VCaP (cell line): ENCODE measurements at regions not wholly inside any gene's neighbourhood (a gene's known extent, or its start where the extent isn't known, plus 50 kb on each side); places are given as distances from the start of the nearest gene placed in this dataset.

ENCODE experiments used
- H3K27ac ChIP-seq: fragments of 450-650 bp; 2 replicates; pipeline ENCODE4 v1.5.1; 2017
- TF ChIP-seq, protein P1 (sequence below): fragments of 450-650 bp; conservative IDR thresholded peaks from 2 replicates; pipeline ENCODE4 v1.5.1; 2017; ENCODE audit warnings: mild to moderate bottlenecking, moderate library complexity

DNA sequence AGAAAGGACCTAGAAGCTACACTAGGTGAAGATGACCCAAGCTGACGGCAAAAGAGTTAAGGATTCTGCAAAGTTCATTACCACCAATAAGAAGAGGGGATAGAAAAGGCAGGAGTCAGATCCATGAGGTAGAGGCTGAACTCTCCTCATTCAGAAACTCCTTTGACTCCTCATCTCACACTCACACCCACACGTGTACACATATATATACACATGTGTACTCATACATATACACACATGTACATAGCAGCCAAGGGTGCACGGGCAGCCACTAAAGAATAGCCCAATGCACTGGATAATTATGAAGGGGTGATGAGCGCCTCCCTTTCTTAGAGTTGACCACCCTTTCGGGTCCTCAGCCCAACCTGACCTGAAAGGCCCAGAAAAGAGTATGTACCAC, 476.8 kb downstream of the NTRK3 start:
- no peak overlapping the region for H3K27ac ChIP-seq
- TF ChIP-seq, protein P1, sequence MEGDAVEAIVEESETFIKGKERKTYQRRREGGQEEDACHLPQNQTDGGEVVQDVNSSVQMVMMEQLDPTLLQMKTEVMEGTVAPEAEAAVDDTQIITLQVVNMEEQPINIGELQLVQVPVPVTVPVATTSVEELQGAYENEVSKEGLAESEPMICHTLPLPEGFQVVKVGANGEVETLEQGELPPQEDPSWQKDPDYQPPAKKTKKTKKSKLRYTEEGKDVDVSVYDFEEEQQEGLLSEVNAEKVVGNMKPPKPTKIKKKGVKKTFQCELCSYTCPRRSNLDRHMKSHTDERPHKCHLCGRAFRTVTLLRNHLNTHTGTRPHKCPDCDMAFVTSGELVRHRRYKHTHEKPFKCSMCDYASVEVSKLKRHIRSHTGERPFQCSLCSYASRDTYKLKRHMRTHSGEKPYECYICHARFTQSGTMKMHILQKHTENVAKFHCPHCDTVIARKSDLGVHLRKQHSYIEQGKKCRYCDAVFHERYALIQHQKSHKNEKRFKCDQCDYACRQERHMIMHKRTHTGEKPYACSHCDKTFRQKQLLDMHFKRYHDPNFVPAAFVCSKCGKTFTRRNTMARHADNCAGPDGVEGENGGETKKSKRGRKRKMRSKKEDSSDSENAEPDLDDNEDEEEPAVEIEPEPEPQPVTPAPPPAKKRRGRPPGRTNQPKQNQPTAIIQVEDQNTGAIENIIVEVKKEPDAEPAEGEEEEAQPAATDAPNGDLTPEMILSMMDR = no peak

DNA sequence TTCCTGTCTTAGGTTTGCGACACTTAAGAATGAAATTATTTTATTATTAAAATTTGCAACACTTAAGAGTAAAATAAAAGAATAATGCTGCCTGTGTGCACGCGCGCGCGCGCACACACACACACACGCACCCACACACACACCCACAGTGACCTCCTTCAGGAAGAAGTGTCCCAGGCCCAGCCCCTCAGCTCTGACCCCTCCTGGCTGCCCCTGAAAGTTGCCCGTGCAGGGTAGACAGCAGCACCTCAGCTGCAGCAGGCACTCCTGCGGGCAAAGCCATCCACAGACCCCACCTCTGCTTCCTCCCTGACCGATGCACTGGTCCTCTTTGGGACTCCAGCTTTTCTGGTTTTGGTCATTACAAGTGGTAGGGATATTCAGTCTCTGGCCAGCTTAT, 478.2 kb downstream of the NTRK3 start:
- TF ChIP-seq, protein P1 = no peak
- no peak overlapping the region for H3K27ac ChIP-seq

DNA sequence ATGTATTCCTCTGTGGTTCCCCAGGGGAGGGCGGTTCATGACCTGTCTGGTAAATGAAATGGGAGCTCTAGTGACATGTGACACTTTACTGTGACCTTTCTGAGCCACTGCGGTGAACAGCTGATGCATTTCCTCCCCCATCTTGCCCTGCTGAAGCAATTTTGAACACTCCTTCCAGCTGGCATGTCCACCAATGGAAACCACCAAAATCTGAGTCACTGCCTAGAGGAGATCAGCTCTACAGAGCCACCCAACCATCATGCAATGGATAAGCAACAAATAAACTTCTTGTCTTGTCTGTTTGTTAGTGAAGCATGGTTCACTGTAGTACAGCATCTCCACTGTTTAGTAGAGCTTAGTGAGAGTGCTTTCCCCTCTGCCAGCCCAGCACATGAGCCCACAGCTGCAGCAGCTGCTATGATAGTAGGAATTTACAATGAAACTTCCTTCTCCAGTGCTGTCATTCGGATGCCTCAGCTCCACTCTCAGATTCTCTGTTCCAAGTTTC, 479.4 kb downstream of the NTRK3 start:
- H3K27ac ChIP-seq = no peak overlapping the region
- TF ChIP-seq, protein P1 = no peak

DNA sequence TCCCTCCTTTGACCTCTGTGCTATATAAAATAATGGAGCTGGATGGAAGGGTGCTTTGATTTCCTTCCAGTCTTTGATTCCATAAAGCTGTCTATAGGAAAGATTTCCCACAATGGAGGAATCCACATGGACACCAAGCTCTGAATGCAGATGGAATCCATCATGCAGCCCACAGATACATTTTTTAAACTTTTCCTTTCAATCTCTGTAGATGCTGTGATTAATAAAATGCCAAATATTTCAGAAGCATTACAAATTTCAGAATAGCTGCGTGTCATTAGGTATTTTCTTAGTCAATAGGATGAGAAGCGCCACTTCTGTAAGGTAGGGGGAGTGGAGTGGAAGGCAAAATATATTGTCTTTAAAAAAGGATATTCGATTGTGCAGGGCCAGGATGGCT, 489.0 kb downstream of the NTRK3 start:
- no peak overlapping the region for H3K27ac ChIP-seq
- TF ChIP-seq, protein P1 = no peak

DNA sequence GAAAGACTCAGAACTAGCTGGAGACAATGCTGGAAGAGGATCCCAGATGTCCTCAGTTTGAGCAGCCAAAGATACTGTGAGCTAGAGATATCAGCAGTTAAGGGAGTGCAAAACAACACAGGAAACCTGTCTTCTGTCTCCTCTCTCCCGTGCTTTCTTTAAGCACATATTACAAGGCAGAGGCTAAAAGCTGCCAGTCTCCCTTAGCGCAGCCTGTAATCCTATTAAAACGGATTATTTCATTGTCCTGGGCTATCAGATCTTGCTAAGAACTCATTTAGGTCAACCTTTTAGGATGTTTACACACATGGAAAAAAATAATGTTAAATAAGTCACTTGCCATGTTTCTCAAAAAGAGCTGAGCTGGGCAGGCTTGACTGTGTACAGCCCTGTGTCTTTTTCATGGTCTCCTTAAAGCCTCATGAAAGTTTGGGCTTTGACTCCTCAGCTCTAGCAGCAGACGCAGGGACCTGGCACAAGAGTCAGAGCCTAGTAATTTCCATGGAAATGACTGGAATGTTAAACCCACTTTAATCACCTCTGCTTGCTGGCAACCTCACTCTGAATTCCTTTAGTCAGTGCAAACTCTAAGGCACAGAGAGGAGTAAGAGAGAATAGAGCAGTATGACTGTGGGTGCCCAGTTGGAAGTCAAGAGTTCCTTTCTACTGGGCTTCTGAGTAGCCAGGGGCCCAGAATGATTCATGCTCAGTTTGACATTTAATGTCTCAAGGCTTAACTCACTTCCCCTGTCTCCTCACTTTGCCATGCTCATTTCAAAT, 491.9 kb downstream of the NTRK3 start:
- TF ChIP-seq, protein P1 = no peak

DNA sequence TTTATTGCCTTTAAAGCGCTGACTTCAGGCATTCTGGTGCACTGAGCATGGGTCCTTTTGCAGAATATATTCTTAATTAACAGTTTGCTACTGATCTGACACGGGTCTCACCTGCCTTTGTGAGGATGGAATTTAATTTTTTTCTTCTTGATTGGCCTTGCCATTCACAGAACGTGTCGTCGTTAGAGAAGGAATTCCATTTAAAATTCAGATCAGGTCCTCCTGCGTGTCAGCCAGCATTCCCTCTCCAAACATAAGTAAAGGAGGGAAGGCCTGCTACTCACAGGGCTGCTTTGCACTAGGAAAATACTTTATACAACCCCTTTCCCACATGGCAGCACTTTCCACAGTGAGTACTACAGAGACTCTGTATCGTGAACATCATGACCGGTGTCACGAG, 492.7 kb downstream of the NTRK3 start:
- TF ChIP-seq, protein P1 = no peak
- no peak overlapping the region for H3K27ac ChIP-seq

More for the DNA sequence above, 491.9 kb downstream of the NTRK3 start:
- H3K27ac ChIP-seq = no peak overlapping the region

DNA sequence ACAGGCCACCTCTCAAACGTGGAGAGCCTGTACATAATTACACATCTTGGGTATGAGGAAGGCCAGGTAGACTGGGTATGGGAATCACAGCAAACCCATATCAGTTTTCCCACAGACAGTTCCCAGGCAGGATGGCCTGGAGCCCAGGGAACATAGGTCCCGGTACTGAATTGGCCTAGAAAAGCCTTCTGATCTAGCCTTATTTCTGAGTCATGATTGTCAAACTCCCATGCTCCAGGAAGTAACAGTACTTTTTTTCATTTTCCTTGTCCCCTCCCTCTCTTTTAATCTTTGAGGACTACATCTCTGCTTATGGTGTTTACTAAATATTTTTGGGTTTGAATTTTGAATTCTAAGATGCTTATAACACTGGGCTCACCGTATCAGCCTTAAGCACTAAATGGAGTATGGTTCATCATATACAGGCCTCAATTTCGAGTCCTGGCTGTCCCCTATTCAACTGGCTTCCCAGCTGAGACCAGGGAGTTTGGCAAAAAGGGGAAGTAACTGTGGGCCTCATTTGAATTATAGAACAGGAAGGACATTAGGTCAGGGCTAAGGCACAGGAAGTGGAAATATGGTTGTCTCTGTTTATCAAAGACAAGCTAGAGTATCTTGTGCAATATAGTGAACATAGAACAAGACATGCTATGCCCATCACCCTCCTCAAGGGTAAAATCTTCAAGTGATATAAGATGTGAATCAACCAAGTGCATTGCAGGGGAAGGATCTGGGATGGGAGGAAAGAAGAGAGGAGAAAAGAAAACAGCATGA, 494.6 kb downstream of the NTRK3 start:
- TF ChIP-seq, protein P1 = no peak
- no peak overlapping the region for H3K27ac ChIP-seq
